Stomach (tissue), 8 donors: ENCODE measurements at regions not wholly inside any gene's neighbourhood (a gene's known extent, or its start where the extent isn't known, plus 50 kb on each side); places are given as distances from the start of the nearest gene placed in this dataset.

Source experiments
- DNase-seq, 2 donors: peaks; one replicate each; pipeline versions ENCODE4 v3.0.0 to v3.0.0-alpha.2; 2013 to 2019
- H3K27ac ChIP-seq, 5 donors: fragments of 200-600 bp in 4 of 5; sonication (generic) in 4 of 5; one replicate each; pipeline ENCODE4 v1.5.1; 2013 to 2019; ENCODE audit warnings: mild to moderate bottlenecking in 1 of 5, moderate library complexity in 1 of 5
- H3K27me3 ChIP-seq, 3 donors: fragments of 200-600 bp; sonication (generic); one replicate each; pipeline ENCODE4 v1.5.1; 2017 to 2019; ENCODE audit warnings: mixed run types in 1 of 3
- H3K36me3 ChIP-seq, 4 donors: fragments of 200-600 bp; sonication (generic); 1 replicate in 3 of 4; 2 replicates in 1 of 4; pipeline ENCODE4 v1.5.1; 2016 to 2019
- H3K4me1 ChIP-seq, 4 donors: fragments of 200-600 bp; sonication (generic); one replicate each; pipeline ENCODE4 v1.5.1; 2016 to 2019
- H3K4me3 ChIP-seq, 4 donors: fragments of 200-600 bp; sonication (generic) in 3 of 4; one replicate each; pipeline ENCODE4 v1.5.1; 2016 to 2019; ENCODE audit warnings: mild to moderate bottlenecking in 1 of 4
- H3K9me3 ChIP-seq, 4 donors: fragments of 200-600 bp; sonication (generic); one replicate each; pipeline ENCODE4 v1.5.1; 2016 to 2019
- CTCF ChIP-seq, 7 experiments: fragments of 450-650 bp in 4 of 7; fragments of 200-600 bp in 3 of 7; sonication (generic) in 3 of 7; IDR thresholded peaks; one replicate each; pipeline ENCODE4 v1.5.1; 2016 to 2019; ENCODE audit warnings: antibody characterized with exemption in 7 of 7, control low read depth in 2 of 7, mild to moderate bottlenecking in 1 of 7
- EP300 ChIP-seq: sonication (generic); formaldehyde crosslinking; IDR thresholded peaks from one replicate; pipeline ENCODE4 v1.6.1; 2017; ENCODE audit warnings: antibody characterized with exemption
- POLR2A ChIP-seq, 4 donors: fragments of 450-650 bp; IDR thresholded peaks; one replicate each; pipeline ENCODE4 v1.6.1; 2016; ENCODE audit warnings: antibody characterized with exemption in 4 of 4, control low read depth in 2 of 4, mild to moderate bottlenecking in 1 of 4, moderate library complexity in 1 of 4
- POLR2AphosphoS5 ChIP-seq, 3 donors: sonication (generic); formaldehyde crosslinking; IDR thresholded peaks; one replicate each; pipeline ENCODE4 v1.6.1; 2016; ENCODE audit warnings: antibody characterized with exemption in 3 of 3
- WGBS, 5 donors: extraction: QIAGEN DNeasy Blood & Tissue Kit in 3 of 5; methylation state at CpG; one replicate each; pipeline versions ENCODE4 v1.1.5 to v1.1.7; 2013 to 2018; 5-methylcytosine and 5-hydroxymethylcytosine counted together
- intact Hi-C: fragments of 100-400 bp; cut with DNase I; formaldehyde crosslinking; loops from one replicate; pipeline ENCODE4 v1.15.1; 2023; ENCODE audit warnings: low total_unique reads
- donor health status: healthy with polysubstance abuse.
- donor health status: Bipolar disorder and iron deficiency.
- donor health status: healthy.

- no peak for DNase-seq
- Histone ChIP-seq H3K4me1 (no peaks in the 10 kb centered on the region), H3K4me3 (no peak overlapping the region), H3K27ac (no peak overlapping the region), H3K36me3 (no peaks in the 10 kb centered on the region), H3K9me3 (no peaks in the 10 kb centered on the region), H3K27me3 (no peaks in the 10 kb centered on the region)
- 30 to 55% (median 50%) methylated on average over 6 of the region's 6 CpGs for WGBS, 5 donors
- intact Hi-C loops: no loop called here
- no peak for TF ChIP-seq EP300
- no peak for TF ChIP-seq POLR2AphosphoS5 (IDR thresholded peaks at IDR 0.05)
- TF ChIP-seq CTCF (IDR thresholded peaks at IDR 0.05): no peak
- TF ChIP-seq POLR2A (IDR thresholded peaks at IDR 0.05): no peak
Observed at GRCh38 chr4:83782591-83782990, 246.7 kb downstream of the GPAT3 start.

- TF ChIP-seq CTCF (IDR thresholded peaks at IDR 0.05) (no peak), EP300 (no peak), POLR2A (IDR thresholded peaks at IDR 0.05) (no peak), POLR2AphosphoS5 (IDR thresholded peaks at IDR 0.05) (no peak)
- H3K4me3 ChIP-seq: no peak overlapping the region
- intact Hi-C loops: no loop called here
Observed at GRCh38 chr4:83781434-83781833, 245.5 kb downstream of the GPAT3 start.

GRCh38 chr4:83780053-83780733 lies 244.3 kb downstream of the GPAT3 start:
- Histone ChIP-seq H3K9me3 (no peaks in the 10 kb centered on the region), H3K27me3 (no peaks in the 10 kb centered on the region), H3K4me1 (no peaks in the 10 kb centered on the region), H3K36me3 (no peaks in the 10 kb centered on the region), H3K27ac (no peak overlapping the region), H3K4me3 (no peak overlapping the region)
- DNase-seq: no peak
- TF ChIP-seq POLR2A (IDR thresholded peaks at IDR 0.05): no peak
- no peak for TF ChIP-seq POLR2AphosphoS5 (IDR thresholded peaks at IDR 0.05)
- no peak for TF ChIP-seq EP300
- TF ChIP-seq CTCF (IDR thresholded peaks at IDR 0.05): no peak
- WGBS, 5 donors: 75 to 84% (median 79%) methylated on average over 4 of the region's 4 CpGs
- intact Hi-C loops: no loop called here

More at GRCh38 chr4:83781434-83781833, 245.5 kb downstream of the GPAT3 start:
- WGBS, 5 donors: 77 to 92% (median 87%) methylated on average over 1 of the region's 1 CpG
- H3K27me3 ChIP-seq: no peaks in the 10 kb centered on the region
- no peaks in the 10 kb centered on the region for H3K36me3 ChIP-seq
- no peaks in the 10 kb centered on the region for H3K9me3 ChIP-seq
- H3K4me1 ChIP-seq: no peaks in the 10 kb centered on the region
- no peak overlapping the region for H3K27ac ChIP-seq
- DNase-seq: no peak

- no peak for TF ChIP-seq EP300
- no peak overlapping the region for H3K27ac ChIP-seq
- intact Hi-C loops: no loop called here
- H3K36me3 ChIP-seq: no peaks in the 10 kb centered on the region
- no peaks in the 10 kb centered on the region for H3K4me1 ChIP-seq
- WGBS, 5 donors: 61 to 71% (median 66%) methylated on average over 12 of the region's 12 CpGs
- H3K9me3 ChIP-seq: no peaks in the 10 kb centered on the region
- H3K27me3 ChIP-seq: no peaks in the 10 kb centered on the region
- no peak overlapping the region for H3K4me3 ChIP-seq
- DNase-seq: no peak
Observed at GRCh38 chr4:83779103-83780052, 243.5 kb downstream of the GPAT3 start.
